ENCODE measurements at regions not wholly inside any gene's neighbourhood (a gene's known extent, or its start where the extent isn't known, plus 50 kb on each side); places are given as distances from the start of the nearest gene placed in this dataset.

GRCh38 chr22:48378673-48379072, 1449.0 kb downstream of the BRD1 start:
- TF ChIP-seq ZNF8 (CRISPR knock-in tag; IDR thresholded peaks at IDR 0.05) (no peak), ARNTL (CRISPR knock-in tag; IDR thresholded peaks at IDR 0.05; ENCODE audit: borderline replicate concordance, low read depth) (no peak), TOX (CRISPR knock-in tag; IDR thresholded peaks at IDR 0.05; ENCODE audit: borderline replicate concordance) (no peak), CREB5 (CRISPR knock-in tag; IDR thresholded peaks at IDR 0.05; ENCODE audit: low read depth) (no peak), ZFP30 (CRISPR knock-in tag; IDR thresholded peaks at IDR 0.05) (no peak), CSRNP3 (CRISPR knock-in tag; IDR thresholded peaks at IDR 0.05) (no peak), PATZ1 (CRISPR knock-in tag; IDR thresholded peaks at IDR 0.05; ENCODE audit: borderline replicate concordance) (no peak), TSHZ2 (CRISPR knock-in tag; IDR thresholded peaks at IDR 0.05) (no peak)

Measured in SK-N-SH treated with all-trans-retinoic acid at 6 μM for 48 hours (cell line).